CD4-positive, alpha-beta memory T cell (primary cell): ENCODE measurements at regions not wholly inside any gene's neighbourhood (a gene's known extent, or its start where the extent isn't known, plus 50 kb on each side); places are given as distances from the start of the nearest gene placed in this dataset.

Experiments
- CTCF ChIA-PET: fragments of 350-600 bp; sonication (Branson Sonifier 250); formaldehyde crosslinking; loops from one replicate; lab custom pipeline; 2021; ENCODE audit warnings: inconsistent platforms; ENCODE audit not compliant: partially characterized antibody; lab: Charles Lee
- POLR2A ChIA-PET: fragments of 350-600 bp; sonication (Branson Sonifier 250); formaldehyde crosslinking; loops from one replicate; lab custom pipeline; 2021; ENCODE audit not compliant: partially characterized antibody; lab: Charles Lee
- DNase-seq, 5 donors: peaks; one replicate each; pipeline versions ENCODE4 v3.0.0 to v3.0.0-alpha.2; 2020 to 2022; ENCODE audit warnings: mixed read lengths in 1 of 5
- H3K27ac ChIP-seq: one replicate; pipeline ENCODE4 v1.7.0; 2013; ENCODE audit warnings: low read depth, low read length
- H3K27me3 ChIP-seq: 2 replicates; pipeline ENCODE4 v1.7.0; 2013; ENCODE audit warnings: mild to moderate bottlenecking, low read length, moderate library complexity; ENCODE audit not compliant: insufficient read depth
- H3K36me3 ChIP-seq: 2 replicates; pipeline ENCODE4 v1.7.0; 2013; ENCODE audit warnings: mild to moderate bottlenecking, low read length, moderate library complexity; ENCODE audit not compliant: insufficient read depth
- H3K4me1 ChIP-seq: 2 replicates; pipeline ENCODE4 v1.7.0; 2013; ENCODE audit warnings: mild to moderate bottlenecking, low read length, moderate library complexity; ENCODE audit not compliant: insufficient read depth
- H3K4me3 ChIP-seq, 2 donors: one replicate each; pipeline ENCODE4 v1.7.0; 2013; ENCODE audit warnings: low read length in 2 of 2, mild to moderate bottlenecking in 1 of 2
- H3K9me3 ChIP-seq, 2 donors: one replicate each; pipeline ENCODE4 v1.7.0; 2013; ENCODE audit warnings: low read length in 2 of 2, control low read depth in 1 of 2; ENCODE audit not compliant: control insufficient read depth in 1 of 2
- H3K27ac Mint-ChIP-seq, 7 donors: one replicate each; pipeline ENCODE4 v1.8.0; 2020 to 2021; ENCODE audit warnings: mixed read lengths in 7 of 7, mild to moderate bottlenecking in 6 of 7, inconsistent platforms in 3 of 7, moderate library complexity in 3 of 7
- H3K27me3 Mint-ChIP-seq, 2 donors: one replicate each; pipeline ENCODE4 v1.8.0; 2020 to 2021; ENCODE audit warnings: mixed read lengths in 2 of 2
- H3K36me3 Mint-ChIP-seq, 2 donors: one replicate each; pipeline ENCODE4 v1.8.0; 2020 to 2021; ENCODE audit warnings: mixed read lengths in 2 of 2, inconsistent platforms in 1 of 2, mild to moderate bottlenecking in 1 of 2
- H3K4me1 Mint-ChIP-seq, 4 donors: one replicate each; pipeline ENCODE4 v1.8.0; 2020 to 2021; ENCODE audit warnings: mixed read lengths in 4 of 4, mild to moderate bottlenecking in 1 of 4
- H3K4me3 Mint-ChIP-seq, 8 donors: one replicate each; pipeline ENCODE4 v1.8.0; 2020 to 2021; ENCODE audit warnings: mixed read lengths in 8 of 8, mild to moderate bottlenecking in 7 of 8, moderate library complexity in 6 of 8, inconsistent platforms in 3 of 8
- H3K9me3 Mint-ChIP-seq, 8 donors: one replicate each; pipeline ENCODE4 v1.8.0; 2020 to 2021; ENCODE audit warnings: mixed read lengths in 8 of 8, mild to moderate bottlenecking in 5 of 8, inconsistent platforms in 3 of 8, moderate library complexity in 1 of 8
- intact Hi-C: fragments of 100-400 bp; cut with micrococcal nuclease; formaldehyde crosslinking; loops from one replicate; pipeline ENCODE4 v1.15.1; 2023

- H3K36me3 ChIP-seq: no peaks in the 10 kb centered on the region
- no peak overlapping the region for H3K4me3 ChIP-seq
- H3K27me3 Mint-ChIP-seq: peaks cover 0 to 2% of the 10 kb centered on the region in 2 donors
- no peaks in the 10 kb centered on the region for H3K9me3 ChIP-seq
- no peaks in the 10 kb centered on the region for H3K36me3 Mint-ChIP-seq
- no peak overlapping the region for H3K27ac ChIP-seq
- no peaks in the 10 kb centered on the region for H3K27me3 ChIP-seq
- H3K4me3 Mint-ChIP-seq: no peak overlapping the region
- peaks cover 0 to 2% (median 0%) of the 10 kb centered on the region in 8 donors for H3K9me3 Mint-ChIP-seq
- intact Hi-C loops: no loop called here
- H3K4me1 Mint-ChIP-seq: no peaks in the 10 kb centered on the region
- DNase-seq: no peak
- H3K27ac Mint-ChIP-seq: no peak overlapping the region
- ChIA-PET POLR2A (no interaction called here), CTCF (no interaction called here)
- no peaks in the 10 kb centered on the region for H3K4me1 ChIP-seq
Observed at GRCh38 chr1:58201492-58202106, 344.9 kb downstream of the OMA1 start.

GRCh38 chr1:58200437-58200836 is 346.1 kb downstream of the OMA1 start:
- no peaks in the 10 kb centered on the region for H3K4me1 ChIP-seq
- CTCF ChIA-PET: no interaction called here
- H3K27ac ChIP-seq: no peak overlapping the region
- H3K36me3 ChIP-seq: no peaks in the 10 kb centered on the region
- intact Hi-C loops: no loop called here
- no peaks in the 10 kb centered on the region for H3K4me1 Mint-ChIP-seq
- H3K9me3 Mint-ChIP-seq: peaks cover 0 to 4% (median 0%) of the 10 kb centered on the region in 8 donors
- H3K4me3 ChIP-seq: no peak overlapping the region
- no peaks in the 10 kb centered on the region for H3K36me3 Mint-ChIP-seq
- no peaks in the 10 kb centered on the region for H3K9me3 ChIP-seq
- no peak overlapping the region for H3K4me3 Mint-ChIP-seq
- POLR2A ChIA-PET: no interaction called here
- H3K27ac Mint-ChIP-seq: no peak overlapping the region
- H3K27me3 ChIP-seq: no peaks in the 10 kb centered on the region
- no peak for DNase-seq
- H3K27me3 Mint-ChIP-seq: no peaks in the 10 kb centered on the region

- Mint-ChIP-seq H3K27ac (no peak overlapping the region), H3K9me3 (peaks cover 0 to 4% (median 2%) of the 10 kb centered on the region in 8 donors), H3K4me1 (no peaks in the 10 kb centered on the region), H3K27me3 (peaks cover 0 to 2% of the 10 kb centered on the region in 2 donors), H3K4me3 (no peak overlapping the region), H3K36me3 (no peaks in the 10 kb centered on the region)
- H3K4me1 ChIP-seq: no peaks in the 10 kb centered on the region
- H3K27ac ChIP-seq: no peak overlapping the region
- ChIA-PET CTCF (no interaction called here), POLR2A (no interaction called here)
- no peaks in the 10 kb centered on the region for H3K27me3 ChIP-seq
- no peaks in the 10 kb centered on the region for H3K9me3 ChIP-seq
- intact Hi-C loops: no loop called here
- no peak overlapping the region for H3K4me3 ChIP-seq
- no peaks in the 10 kb centered on the region for H3K36me3 ChIP-seq
- DNase-seq: no peak
Observed at GRCh38 chr1:58197811-58198210, 348.7 kb downstream of the OMA1 start.

- H3K36me3 Mint-ChIP-seq: no peaks in the 10 kb centered on the region
- H3K27me3 ChIP-seq: no peaks in the 10 kb centered on the region
- peaks cover 0 to 7% (median 3%) of the 10 kb centered on the region in 8 donors for H3K9me3 Mint-ChIP-seq
- H3K9me3 ChIP-seq: no peaks in the 10 kb centered on the region
- peaks cover 5% of the 10 kb centered on the region for H3K36me3 ChIP-seq
- ChIA-PET CTCF (no interaction called here), POLR2A (no interaction called here)
- H3K27ac Mint-ChIP-seq: no peak overlapping the region
- no peak for DNase-seq
- H3K27me3 Mint-ChIP-seq: peaks cover 7 to 11% of the 10 kb centered on the region in 2 donors
- no peaks in the 10 kb centered on the region for H3K4me1 Mint-ChIP-seq
- H3K4me1 ChIP-seq: no peaks in the 10 kb centered on the region
- H3K4me3 Mint-ChIP-seq: no peak overlapping the region
- no peak overlapping the region for H3K27ac ChIP-seq
- intact Hi-C loops: no loop called here
- no peak overlapping the region for H3K4me3 ChIP-seq
Observed at GRCh38 chr1:58190267-58190988, 356.1 kb downstream of the OMA1 start.

- peaks cover 5% of the 10 kb centered on the region for H3K36me3 ChIP-seq
- Mint-ChIP-seq H3K27me3 (peaks cover 8 to 10% of the 10 kb centered on the region in 2 donors), H3K27ac (no peak overlapping the region), H3K4me1 (no peaks in the 10 kb centered on the region), H3K4me3 (no peak overlapping the region), H3K36me3 (no peaks in the 10 kb centered on the region), H3K9me3 (peaks cover 0 to 11% (median 5%) of the 10 kb centered on the region in 8 donors)
- intact Hi-C loops: no loop called here
- H3K27me3 ChIP-seq: no peaks in the 10 kb centered on the region
- ChIA-PET POLR2A (no interaction called here), CTCF (no interaction called here)
- no peak overlapping the region for H3K27ac ChIP-seq
- no peaks in the 10 kb centered on the region for H3K9me3 ChIP-seq
- H3K4me1 ChIP-seq: no peaks in the 10 kb centered on the region
- no peak for DNase-seq
- no peak overlapping the region for H3K4me3 ChIP-seq
Observed at GRCh38 chr1:58189453-58189852, 357.1 kb downstream of the OMA1 start.

- no peak overlapping the region for H3K27ac ChIP-seq
- ChIA-PET CTCF (no interaction called here), POLR2A (no interaction called here)
- no peak for DNase-seq
- H3K4me3 Mint-ChIP-seq: no peak overlapping the region
- H3K9me3 ChIP-seq: no peaks in the 10 kb centered on the region
- H3K27ac Mint-ChIP-seq: no peak overlapping the region
- H3K27me3 Mint-ChIP-seq: peaks cover 0 to 9% of the 10 kb centered on the region in 2 donors
- no peak overlapping the region for H3K4me3 ChIP-seq
- H3K36me3 ChIP-seq: no peaks in the 10 kb centered on the region
- no peaks in the 10 kb centered on the region for H3K27me3 ChIP-seq
- peaks cover 5 to 26% (median 19%) of the 10 kb centered on the region in 8 donors for H3K9me3 Mint-ChIP-seq
- H3K4me1 Mint-ChIP-seq: no peaks in the 10 kb centered on the region
- no peaks in the 10 kb centered on the region for H3K36me3 Mint-ChIP-seq
- intact Hi-C loops: no loop called here
- H3K4me1 ChIP-seq: no peaks in the 10 kb centered on the region
Observed at GRCh38 chr1:58183286-58183685, 363.2 kb downstream of the OMA1 start.

- Histone ChIP-seq H3K4me3 (no peak overlapping the region), H3K36me3 (no peaks in the 10 kb centered on the region), H3K4me1 (no peaks in the 10 kb centered on the region), H3K27ac (no peak overlapping the region), H3K27me3 (no peaks in the 10 kb centered on the region), H3K9me3 (no peaks in the 10 kb centered on the region)
- intact Hi-C loops: no loop called here
- ChIA-PET CTCF (no interaction called here), POLR2A (no interaction called here)
- H3K4me3 Mint-ChIP-seq: no peak overlapping the region
- peaks cover 5 to 26% (median 17%) of the 10 kb centered on the region in 8 donors for H3K9me3 Mint-ChIP-seq
- peaks cover 0 to 5% of the 10 kb centered on the region in 2 donors for H3K27me3 Mint-ChIP-seq
- no peaks in the 10 kb centered on the region for H3K36me3 Mint-ChIP-seq
- DNase-seq: no peak
- no peaks in the 10 kb centered on the region for H3K4me1 Mint-ChIP-seq
- no peak overlapping the region for H3K27ac Mint-ChIP-seq
Observed at GRCh38 chr1:58180537-58180936, 366.0 kb downstream of the OMA1 start.
